SH-SY5Y (cell line): ENCODE measurements at regions not wholly inside any gene's neighbourhood (a gene's known extent, or its start where the extent isn't known, plus 50 kb on each side); places are given as distances from the start of the nearest gene placed in this dataset.

Source experiments
- GATA2 ChIP-seq: IDR thresholded peaks from 2 replicates; pipeline ENCODE4 v1.6.1; 2011; ENCODE audit warnings: mild to moderate bottlenecking, low read depth, low read length
- GATA3 ChIP-seq: IDR thresholded peaks from 2 replicates; pipeline ENCODE4 v1.6.1; 2011; ENCODE audit warnings: low read depth, mild to moderate bottlenecking, low read length, moderate library complexity

DNA sequence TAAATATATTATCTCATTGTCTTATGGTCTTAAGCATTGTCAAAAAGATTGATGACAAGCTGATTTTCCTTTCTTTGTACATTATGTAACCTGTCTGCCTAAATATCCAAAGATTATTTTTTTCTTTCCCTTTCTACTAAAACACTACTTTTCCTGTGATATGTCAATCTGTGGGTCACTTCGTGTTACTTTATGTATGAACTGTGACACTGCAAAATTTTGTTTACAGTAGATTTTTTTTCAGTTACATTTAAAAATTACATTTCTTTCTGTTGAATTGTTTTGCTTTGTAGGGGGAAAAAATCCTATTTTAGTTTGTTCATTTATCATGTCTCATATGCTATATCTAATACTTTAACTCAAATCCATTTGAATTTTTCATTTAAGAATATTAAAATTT, 392.3 kb upstream of the ATXN7L3B start:
- TF ChIP-seq GATA2 (no peak), GATA3 (no peak)
